Left colon (tissue), 2 donors: ENCODE measurements at regions not wholly inside any gene's neighbourhood (a gene's known extent, or its start where the extent isn't known, plus 50 kb on each side); places are given as distances from the start of the nearest gene placed in this dataset.
A peak's percentile ranks its signal among the peaks of the same experiment; 100 is the strongest.
"Not testable (repeated sequence)": the region's sequence is repeated elsewhere in the genome, so short reads cannot be mapped to it uniquely, and the experiment has no call there.

Experiments
- ATAC-seq: fragments of 200-7000 bp; cut with Tn5 transposase; one replicate; pipeline ENCODE4 v1.9.1; 2020; ENCODE audit warnings: mild to moderate bottlenecking, moderate library complexity
- DNase-seq, 2 donors: peaks; one replicate each; pipeline ENCODE4 v3.0.0-alpha.2; 2020
- intact Hi-C, 2 donors: fragments of 100-400 bp; cut with DNase I in 1 of 2; cut with micrococcal nuclease in 1 of 2; formaldehyde crosslinking; loops; one replicate each; pipeline versions ENCODE4 v1.11.2 to v1.14.0; 2022; cut with DNase I, micrococcal nuclease
- donor health status: DM: no; HTN: no; CAD: no.
- donor health status: DM: yes; HTN: yes; CAD: no.

DNA sequence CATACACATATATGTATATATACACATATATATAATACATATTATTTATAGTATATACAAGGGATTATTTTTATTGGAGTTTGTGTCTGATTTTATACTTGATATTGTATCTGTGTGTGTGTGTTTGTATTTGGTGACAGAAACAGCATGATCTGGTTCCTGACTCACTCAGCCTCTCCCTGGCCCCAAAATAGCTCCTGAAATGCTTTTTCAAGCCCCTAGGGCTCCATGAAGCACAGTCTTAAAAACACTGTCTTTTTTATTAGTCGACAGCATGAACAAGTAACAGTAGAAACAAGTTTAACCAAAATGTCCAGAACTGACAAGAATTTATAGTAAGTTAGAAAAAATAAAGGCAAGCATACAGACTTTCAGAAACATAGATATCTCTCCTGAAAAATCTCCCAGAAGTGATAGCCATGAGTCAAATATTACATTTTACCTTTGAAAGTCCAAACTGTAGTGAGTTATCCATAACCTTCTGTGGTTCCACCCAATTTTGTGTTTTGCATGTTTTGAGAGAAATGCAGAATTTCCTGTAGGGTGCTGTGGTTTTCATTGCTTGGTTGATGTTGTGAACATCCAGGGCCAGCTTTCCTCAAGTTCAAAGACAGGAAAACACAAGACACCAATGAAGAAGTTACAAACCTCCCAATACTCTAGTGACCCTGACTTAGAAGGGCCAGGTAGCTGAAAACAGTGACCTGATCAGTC is 98.5 kb upstream of the CCDC80 start:
- no peak for ATAC-seq
- no peak for DNase-seq
- intact Hi-C loops, result loop anchor here in 1 of 2 donors (10.0 kb wide), 1 partner anchor 235 kb away; the partner anchor contains the start of gene CD200R1

DNA sequence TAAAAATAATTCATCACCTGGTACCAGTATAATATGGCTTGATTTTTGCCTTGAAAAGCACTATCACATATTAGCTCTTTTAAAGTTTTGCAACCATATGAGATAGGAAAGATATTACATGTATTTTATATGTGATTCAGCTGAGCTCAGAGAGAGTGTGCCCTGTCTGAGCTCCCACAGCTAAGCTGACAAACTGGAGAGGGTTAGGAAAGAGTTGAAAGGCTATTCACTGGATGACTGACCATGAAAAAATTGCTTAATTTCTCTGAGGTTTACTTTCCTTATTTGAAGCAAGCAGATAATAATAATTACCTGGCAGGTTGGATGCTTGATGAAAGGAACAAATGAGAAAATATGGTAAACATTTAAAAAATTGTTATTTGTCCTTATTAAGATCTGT is 97.4 kb upstream of the CCDC80 start:
- ATAC-seq (no peak), DNase-seq (no peak)
- intact Hi-C loops, result loop anchor here in 1 of 2 donors (10.0 kb wide), 1 partner anchor 236 kb away; the partner anchor contains the start of gene CD200R1

DNA sequence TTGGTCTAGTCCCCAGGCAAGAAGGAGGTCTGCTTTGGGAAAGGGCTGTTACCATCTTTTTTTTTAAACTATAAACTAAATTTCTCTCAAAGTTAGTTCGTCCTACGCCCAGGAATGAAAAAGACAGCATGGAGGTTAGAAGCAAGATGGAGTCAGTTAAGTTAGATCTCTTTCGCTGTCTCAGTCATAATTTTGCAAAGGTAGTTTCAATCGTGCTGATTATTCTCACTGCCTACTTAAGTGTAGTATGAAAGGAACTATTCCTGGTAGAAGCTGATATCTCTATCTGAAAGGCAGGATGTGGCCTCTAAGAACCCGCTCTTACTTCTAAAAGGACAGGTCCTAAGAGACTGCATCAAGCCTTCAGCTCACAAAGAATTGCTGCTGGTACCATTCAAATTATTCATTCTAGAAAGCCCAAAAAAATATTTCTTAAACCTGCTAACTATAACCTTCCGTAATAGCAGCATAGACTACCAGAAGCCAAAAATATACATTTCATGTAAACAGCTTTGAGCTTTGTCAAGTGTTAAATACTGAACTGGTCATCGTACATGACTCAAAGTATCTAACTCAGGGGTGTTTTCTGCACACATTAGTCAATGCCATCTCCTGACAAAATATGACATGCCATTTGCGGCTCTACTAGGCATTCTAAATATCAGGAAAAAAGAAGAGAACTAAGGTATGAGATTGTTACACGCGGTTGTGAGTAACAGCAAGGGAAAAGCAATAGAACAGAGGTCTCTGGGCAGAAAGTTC is 96.0 kb upstream of the CCDC80 start:
- no peak for ATAC-seq

DNA sequence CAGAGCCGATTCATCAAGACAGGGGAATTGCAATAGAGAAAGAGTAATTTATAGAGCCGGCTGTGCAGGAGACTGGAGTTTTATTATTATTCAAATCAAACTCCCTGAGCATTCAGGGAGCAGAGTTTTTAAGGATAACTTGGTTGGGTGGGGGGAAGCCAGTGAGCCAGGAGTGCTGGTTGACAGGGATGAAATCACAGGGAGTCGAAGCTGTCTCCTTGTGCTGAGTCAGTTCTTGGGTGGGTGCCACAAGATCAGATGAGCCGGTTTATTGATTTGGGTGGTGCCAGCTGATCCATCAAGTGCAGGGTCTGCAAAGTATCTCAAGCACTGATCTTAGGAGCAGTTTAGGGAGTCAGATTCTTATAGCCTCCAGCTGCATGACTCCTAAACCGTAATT is 95.4 kb upstream of the CCDC80 start:
- ATAC-seq (no peak), DNase-seq (no peak)
- intact Hi-C loops, result loop anchor here in 1 of 2 donors (10.0 kb wide), 1 partner anchor 238 kb away; the partner anchor contains the start of gene CD200R1

More for the DNA sequence above, 96.0 kb upstream of the CCDC80 start:
- intact Hi-C loops, result loop anchor here in 1 of 2 donors (10.0 kb wide), 1 partner anchor 238 kb away; the partner anchor contains the start of gene CD200R1
- DNase-seq, result no peak

DNA sequence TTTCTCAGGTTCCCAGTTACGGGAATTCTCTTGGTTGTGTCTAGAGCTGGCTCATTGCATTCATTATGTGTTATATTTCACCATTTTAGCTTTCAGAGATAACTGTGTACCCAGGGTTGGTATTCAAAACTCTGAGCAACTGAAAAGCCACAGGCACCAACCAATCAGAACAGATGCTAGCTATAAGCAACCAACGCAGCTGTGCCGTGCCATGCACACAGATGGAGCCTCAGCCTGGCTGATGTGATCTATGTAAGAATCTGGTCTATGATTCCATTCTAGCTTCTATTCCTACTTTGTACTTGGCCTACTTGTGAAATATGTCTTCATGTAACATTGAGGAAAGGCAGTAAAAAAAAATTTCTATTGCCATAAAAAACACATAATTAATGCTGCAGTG is 95.0 kb upstream of the CCDC80 start:
- DNase-seq (no peak), ATAC-seq (no peak)
- intact Hi-C loops, result loop anchor here in 1 of 2 donors (10.0 kb wide), 1 partner anchor 239 kb away; the partner anchor contains the start of gene CD200R1

DNA sequence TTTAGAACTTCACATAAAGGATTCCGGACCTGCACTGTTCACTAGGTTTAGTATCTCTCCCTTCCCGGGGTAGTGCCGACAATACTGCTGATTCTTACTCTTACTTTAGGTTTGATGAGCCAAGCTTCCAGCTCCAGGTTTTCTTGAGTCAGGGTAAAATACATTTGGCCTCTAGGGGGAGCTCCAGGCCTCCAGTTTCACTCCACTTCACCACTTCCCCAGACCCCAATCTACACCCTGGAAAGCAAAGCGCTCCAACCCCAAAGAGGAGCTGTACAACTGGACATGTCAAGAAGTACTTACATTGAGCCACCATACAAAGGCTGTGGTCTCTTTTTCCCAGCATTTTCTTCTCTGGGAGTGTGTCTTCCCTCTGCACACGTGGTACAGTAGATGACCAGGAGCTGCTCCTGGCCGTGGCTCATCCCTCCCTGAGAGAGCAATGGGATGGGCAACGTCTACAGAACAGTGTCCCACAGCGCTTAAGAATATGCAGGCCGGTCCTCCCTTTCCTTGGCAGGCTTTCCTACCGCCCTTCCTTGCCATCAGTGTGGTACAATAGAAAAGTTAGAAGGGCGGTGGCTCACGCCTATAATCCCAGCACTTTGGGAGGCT is 93.9 kb upstream of the CCDC80 start:
- intact Hi-C loops, result loop anchor here in 1 of 2 donors (10.0 kb wide), 1 partner anchor 240 kb away; the partner anchor contains the start of gene CD200R1
- ATAC-seq (peak; percentile 66), DNase-seq (peak in 1 of 2 donors; percentile 71)

DNA sequence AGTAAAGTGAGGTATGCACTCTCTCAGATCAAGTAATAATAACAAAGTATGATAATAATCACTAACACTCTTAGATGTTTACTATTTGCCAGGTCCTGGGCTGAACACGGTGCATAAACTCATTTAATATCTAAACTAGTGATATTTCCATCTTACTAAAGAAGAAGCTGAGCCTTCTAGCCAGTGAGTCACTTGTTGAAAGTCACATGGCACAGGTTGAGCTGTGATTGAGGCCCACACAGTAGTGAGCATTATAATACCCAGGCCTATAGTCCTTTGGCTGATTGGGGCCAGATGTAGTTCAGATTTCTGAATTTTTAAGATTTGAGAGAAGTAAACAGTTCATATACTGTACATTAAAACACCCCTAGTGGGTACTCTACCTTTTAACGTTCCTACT is 93.2 kb upstream of the CCDC80 start:
- ATAC-seq, result no peak
- DNase-seq, result no peak
- intact Hi-C loops, result loop anchor here in 1 of 2 donors (10.0 kb wide), 1 partner anchor 241 kb away; the partner anchor contains the start of gene CD200R1

DNA sequence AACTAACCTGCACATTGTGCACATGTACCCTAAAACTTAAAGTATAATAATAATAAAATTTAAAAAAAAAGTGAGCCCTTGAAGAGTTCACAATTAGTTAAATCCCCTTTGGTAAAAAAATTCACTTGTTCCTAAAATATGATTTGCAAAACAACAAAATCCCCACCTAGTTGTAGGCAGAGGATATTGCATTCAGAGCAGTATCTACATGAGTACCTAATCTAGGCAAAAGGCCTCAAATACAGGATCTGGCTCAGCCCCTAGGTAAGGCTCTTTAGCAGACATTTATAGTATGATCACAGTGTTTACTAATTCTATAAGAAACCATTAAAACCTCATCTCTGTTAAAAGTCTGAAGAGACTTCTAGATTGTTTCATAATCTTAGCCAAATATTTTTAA is 89.3 kb upstream of the CCDC80 start:
- no peak for DNase-seq
- no peak for ATAC-seq
- intact Hi-C loops, result loop anchor here in 1 of 2 donors (10.0 kb wide), 1 partner anchor 245 kb away; the partner anchor contains the start of gene CD200R1

DNA sequence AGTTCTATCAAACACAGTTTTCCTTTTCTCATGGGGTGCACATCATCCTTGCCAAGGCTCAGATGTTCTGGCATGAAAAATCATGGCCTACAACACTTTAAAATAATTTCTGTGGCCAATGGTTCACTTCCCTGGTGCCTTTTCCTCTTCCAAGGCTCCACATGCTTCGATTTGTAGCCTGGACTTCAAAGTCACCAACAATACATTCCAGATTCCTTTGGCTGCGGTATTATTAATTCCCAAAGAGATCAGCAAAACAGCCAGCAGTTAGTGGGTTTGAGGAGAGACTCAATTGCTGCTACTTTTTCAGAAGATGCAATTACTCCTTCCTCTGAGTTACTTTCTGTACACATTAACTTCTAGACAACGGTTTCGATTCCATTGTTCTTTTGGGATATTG is 80.3 kb upstream of the CCDC80 start:
- intact Hi-C loops, result no loop called here
- DNase-seq (no peak), ATAC-seq (no peak)

DNA sequence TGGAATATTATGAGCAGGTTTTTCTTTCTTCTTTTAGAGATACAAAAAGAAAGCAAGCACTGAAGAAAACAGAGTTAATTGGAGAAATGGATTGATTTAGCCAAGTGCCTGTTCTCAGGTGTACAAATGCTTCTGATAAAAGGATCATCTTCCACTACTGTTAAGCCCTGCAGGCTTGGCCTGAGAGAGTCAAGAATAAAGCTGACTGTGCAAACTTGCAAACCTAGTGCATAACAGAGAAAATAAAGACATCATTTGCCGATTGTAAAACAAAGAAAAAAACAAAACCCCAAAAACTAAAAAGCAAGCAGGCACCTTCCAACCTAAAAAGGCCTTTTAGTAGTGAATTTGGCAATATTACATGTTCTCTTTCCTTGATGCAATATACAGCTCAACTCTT is 78.0 kb upstream of the CCDC80 start:
- intact Hi-C loops, result no loop called here
- no peak for ATAC-seq
- DNase-seq, result no peak

DNA sequence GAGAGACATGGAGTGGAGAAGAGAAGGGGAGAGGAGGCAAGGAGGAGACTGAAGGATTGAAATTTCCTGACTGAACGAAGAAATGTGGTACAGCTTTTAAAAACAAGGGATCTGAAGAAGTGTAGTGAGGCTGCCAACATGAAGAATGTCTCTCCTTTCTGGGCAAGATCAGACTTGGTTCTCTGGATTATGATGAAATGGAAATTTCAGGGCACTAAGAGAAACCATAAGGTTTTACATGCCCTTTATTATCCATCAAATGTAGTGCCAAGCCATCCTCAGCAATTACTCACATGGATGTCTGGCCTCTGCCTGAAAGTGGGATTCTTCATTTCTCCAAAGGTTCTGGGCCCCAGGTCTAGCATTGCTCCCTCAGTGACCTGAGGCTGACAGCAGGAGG is 77.6 kb upstream of the CCDC80 start:
- intact Hi-C loops, result no loop called here
- ATAC-seq (no peak), DNase-seq (no peak)

DNA sequence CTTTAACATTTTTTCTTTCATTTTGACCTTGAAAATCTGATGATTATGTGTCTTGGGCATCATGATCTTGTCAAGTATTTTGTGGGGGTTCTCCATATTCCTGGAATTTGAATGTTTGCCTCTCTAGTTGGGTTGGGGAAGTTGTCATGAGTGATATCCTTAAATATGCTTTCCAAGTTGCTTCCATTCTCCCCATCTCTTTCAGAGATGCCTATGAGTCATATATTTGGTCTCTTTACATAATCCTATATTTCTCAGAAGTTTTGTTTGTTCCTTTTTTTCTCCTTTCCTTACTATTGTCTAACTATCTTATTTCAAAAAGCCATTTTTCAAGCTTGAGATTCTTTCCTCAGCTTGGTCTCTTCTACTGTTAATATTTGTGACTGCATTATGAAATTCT is 69.0 kb upstream of the CCDC80 start:
- no peak for ATAC-seq
- DNase-seq, result no peak
- intact Hi-C loops, result no loop called here

DNA sequence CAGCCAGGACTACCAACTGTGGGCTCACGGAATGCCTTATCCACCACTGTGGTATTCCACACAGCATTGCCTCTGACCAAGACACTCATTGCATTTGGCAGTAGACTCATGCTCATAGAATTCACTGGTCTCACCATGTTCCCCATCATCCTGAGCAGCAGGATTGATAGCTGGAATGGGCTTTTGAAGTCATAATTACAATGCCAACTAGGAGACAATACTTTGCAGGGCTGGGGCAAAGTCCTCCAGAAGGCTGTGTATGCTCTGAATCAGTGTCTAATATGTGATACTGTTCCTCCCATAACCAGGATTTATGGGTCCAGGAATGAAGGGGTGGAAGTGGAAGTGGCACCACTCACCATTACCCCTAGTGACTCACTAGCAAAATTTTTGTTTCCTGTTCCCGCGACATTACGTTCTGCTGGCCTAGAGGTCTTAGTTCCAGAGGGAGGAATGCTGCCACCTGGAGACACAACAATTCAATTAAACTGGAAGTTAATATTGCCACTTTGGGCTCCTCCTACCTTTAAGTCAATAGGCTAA is 58.6 kb upstream of the CCDC80 start:
- ATAC-seq (no peak), DNase-seq (no peak)
- intact Hi-C loops, result no loop called here

DNA sequence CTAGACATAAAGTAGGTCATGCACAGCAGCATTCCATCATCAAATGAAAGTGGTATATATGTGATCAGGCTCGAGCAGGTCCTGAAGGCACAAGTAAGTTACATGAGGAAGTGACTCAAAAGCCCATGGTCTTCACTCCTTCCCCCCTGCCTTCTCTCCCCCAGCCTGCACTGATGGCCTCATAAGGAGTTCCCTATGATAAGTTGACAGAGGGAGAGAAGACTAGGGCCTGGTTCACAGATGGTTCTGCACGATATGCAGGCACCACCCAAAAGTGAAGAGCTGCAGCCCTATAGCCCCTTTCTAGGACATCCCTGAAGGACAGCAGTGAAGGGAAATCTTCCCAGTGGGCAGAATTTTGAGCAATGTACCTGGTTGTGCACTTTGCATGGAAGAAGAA is 57.5 kb upstream of the CCDC80 start:
- DNase-seq, intact Hi-C loops, ATAC-seq: not testable (repeated sequence)

DNA sequence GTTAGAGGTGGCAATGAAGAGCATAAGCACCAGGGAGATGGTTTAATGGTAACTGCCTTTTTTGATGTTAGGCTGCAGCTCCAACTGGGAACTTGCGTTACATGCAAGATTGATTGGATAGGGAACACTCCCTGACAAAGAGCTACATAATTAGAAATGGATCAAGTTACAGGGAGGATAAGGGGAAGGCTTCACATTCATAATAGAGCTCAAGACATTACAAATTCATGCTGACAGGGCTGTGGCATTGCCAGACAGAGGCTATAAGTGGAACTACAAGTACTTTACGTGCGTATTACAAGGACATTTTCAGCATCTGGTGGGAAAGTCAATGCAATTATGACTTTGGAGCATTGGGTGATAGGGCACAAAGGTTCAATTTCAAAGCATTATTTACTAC is 55.3 kb upstream of the CCDC80 start:
- intact Hi-C loops, DNase-seq, ATAC-seq: not testable (repeated sequence)

DNA sequence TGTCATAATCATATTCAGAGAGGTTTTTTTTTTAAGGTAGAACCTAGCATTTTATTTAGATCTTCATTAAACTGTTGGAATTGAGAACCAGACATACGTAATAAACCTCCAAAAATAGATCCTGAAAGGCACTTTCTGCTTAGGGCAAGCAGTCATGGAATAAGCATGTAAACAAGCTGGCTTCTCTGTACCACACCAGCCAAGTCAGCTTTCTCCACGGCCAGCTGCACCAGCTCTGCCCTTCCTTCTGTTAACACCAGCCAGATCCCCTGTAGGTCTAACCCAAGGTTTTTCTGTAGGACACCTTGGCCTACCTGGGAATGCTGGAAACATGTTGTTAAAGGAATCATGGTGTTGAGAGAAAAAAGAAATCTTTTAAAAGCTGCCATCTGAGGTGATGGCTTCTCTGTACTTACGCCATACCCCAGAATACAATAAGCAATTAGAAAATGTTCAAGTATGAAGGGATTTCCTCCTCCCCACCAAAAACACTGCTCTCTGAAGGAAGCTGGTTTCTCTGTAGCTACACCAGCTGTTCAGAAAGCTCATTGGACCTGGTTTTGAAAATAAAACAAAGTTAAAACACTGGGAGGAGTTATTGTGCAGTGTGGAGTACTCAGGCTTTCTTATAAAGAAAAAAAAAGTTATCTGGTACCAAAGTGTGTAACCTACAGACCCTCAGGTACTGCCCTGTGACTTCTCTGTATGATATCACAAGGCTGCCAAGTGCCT is 54.6 kb upstream of the CCDC80 start:
- ATAC-seq, DNase-seq, intact Hi-C loops: not testable (repeated sequence)

DNA sequence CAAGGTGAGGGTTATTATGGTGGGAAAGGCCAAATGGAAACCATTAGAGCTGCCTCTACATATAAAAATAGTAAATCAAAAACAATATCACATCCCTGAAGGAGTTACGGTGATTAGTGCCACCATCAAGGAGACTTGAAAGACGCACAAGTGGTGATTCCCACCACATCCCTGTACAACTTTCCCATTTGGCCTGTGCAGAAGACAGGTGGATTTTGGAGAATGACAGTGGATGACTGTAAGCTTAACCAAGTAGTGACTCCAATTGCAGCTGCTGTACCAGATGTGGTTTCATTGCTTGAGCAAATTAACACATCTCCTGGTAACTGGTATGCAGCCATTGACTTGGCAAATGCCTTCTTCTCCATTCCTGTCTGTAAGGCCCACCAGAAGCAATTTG is 54.0 kb upstream of the CCDC80 start:
- DNase-seq, intact Hi-C loops, ATAC-seq: not testable (repeated sequence)

DNA sequence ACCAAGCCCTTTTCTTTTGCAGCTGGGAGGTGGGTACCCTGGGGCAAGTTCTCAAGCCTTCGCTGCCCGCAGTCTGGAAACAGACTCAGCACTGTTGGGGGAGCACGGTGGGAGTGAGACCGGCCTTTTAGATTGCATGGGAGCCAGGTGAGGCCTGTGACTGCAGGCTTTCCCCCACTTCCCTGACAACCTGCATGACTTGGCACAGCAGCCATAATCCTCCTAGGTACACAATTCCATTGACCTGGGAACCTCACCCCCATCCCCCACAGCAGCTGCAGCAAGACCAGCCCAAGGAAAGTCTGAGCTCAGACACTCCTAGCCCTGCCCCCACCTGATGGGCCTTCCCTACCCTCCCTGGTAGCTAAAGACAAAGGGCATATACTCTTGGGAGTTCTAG is 52.2 kb upstream of the CCDC80 start:
- intact Hi-C loops, result no loop called here
- ATAC-seq, result no peak
- DNase-seq, result peak in 1 of 2 donors; percentile 4
